Suprapubic skin (tissue), 4 donors: ENCODE measurements at regions not wholly inside any gene's neighbourhood (a gene's known extent, or its start where the extent isn't known, plus 50 kb on each side); places are given as distances from the start of the nearest gene placed in this dataset.

ENCODE experiments used
- CTCF ChIP-seq, 2 donors: fragments of 200-600 bp in 1 of 2; fragments of 450-650 bp in 1 of 2; sonication (generic) in 1 of 2; IDR thresholded peaks; one replicate each; pipeline ENCODE4 v1.5.1; 2016 to 2019; ENCODE audit warnings: antibody characterized with exemption in 2 of 2, mild to moderate bottlenecking in 1 of 2, moderate library complexity in 1 of 2
- EP300 ChIP-seq: sonication (generic); formaldehyde crosslinking; IDR thresholded peaks from one replicate; pipeline ENCODE4 v1.6.1; 2017; ENCODE audit warnings: antibody characterized with exemption
- POLR2A ChIP-seq, 2 donors: fragments of 450-650 bp; IDR thresholded peaks; one replicate each; pipeline ENCODE4 v1.6.1; 2017; ENCODE audit warnings: antibody characterized with exemption in 2 of 2, mild to moderate bottlenecking in 2 of 2, moderate library complexity in 2 of 2
- POLR2AphosphoS5 ChIP-seq, 3 donors: sonication (generic); formaldehyde crosslinking; IDR thresholded peaks; one replicate each; pipeline ENCODE4 v1.6.1; 2017; ENCODE audit warnings: antibody characterized with exemption in 3 of 3

- TF ChIP-seq POLR2A (IDR thresholded peaks at IDR 0.05): no peak
- no peak for TF ChIP-seq CTCF (IDR thresholded peaks at IDR 0.05)
- TF ChIP-seq POLR2AphosphoS5 (IDR thresholded peaks at IDR 0.05): no peak
- no peak for TF ChIP-seq EP300
Measured at GRCh38 chr2:217153510-217153909, 293.6 kb upstream of the TNP1 start.
